H1 (cell line): ENCODE measurements at regions not wholly inside any gene's neighbourhood (a gene's known extent, or its start where the extent isn't known, plus 50 kb on each side); places are given as distances from the start of the nearest gene placed in this dataset.

ENCODE experiments used
- CTCF ChIA-PET: fragments of 300-600 bp; sonication (Branson Sonifier 250); formaldehyde crosslinking; loops from one replicate; lab custom pipeline; 2021; ENCODE audit not compliant: partially characterized antibody; lab: Charles Lee
- POLR2A ChIA-PET: fragments of 300-600 bp; sonication (Branson Sonifier 250); formaldehyde crosslinking; loops from one replicate; lab custom pipeline; 2021; ENCODE audit warnings: inconsistent platforms; ENCODE audit not compliant: partially characterized antibody; lab: Charles Lee
- DNase-seq, 2 experiments: peaks; one replicate each; pipeline versions ENCODE4 v3.0.0 to v3.0.0-alpha.2; 2010 to 2022; ENCODE audit warnings: low spot score in 2 of 2, low read depth in 1 of 2, mixed read lengths in 1 of 2
- FAIRE-seq: peaks from 2 replicates; lab custom pipeline; 2011; peaks lifted over from hg19 to GRCh38; lab: Jason Lieb, UNC
- H2AFZ ChIP-seq: 2 replicates; pipeline ENCODE4 v1.8.1; 2012; ENCODE audit warnings: low read length, inconsistent platforms
- H2AK5ac ChIP-seq: 2 replicates; pipeline ENCODE4 v1.6.1; 2013; ENCODE audit warnings: low read depth, low read length
- H2BK120ac ChIP-seq: replicated peaks from 2 replicates; pipeline ENCODE3; 2013; ENCODE audit warnings: low read depth, low read length, inconsistent platforms
- H2BK12ac ChIP-seq: 2 replicates; pipeline ENCODE4 v1.6.1; 2013; ENCODE audit warnings: low read depth, low read length
- H2BK15ac ChIP-seq: 2 replicates; pipeline ENCODE4 v1.6.1; 2013; ENCODE audit warnings: low read length
- H2BK20ac ChIP-seq: 2 replicates; pipeline ENCODE4 v1.6.1; 2013; ENCODE audit warnings: low read length
- H2BK5ac ChIP-seq: 2 replicates; pipeline ENCODE4 v1.6.1; 2013; ENCODE audit warnings: low read depth, low read length
- H3K14ac ChIP-seq: 2 replicates; pipeline ENCODE4 v1.6.1; 2013; ENCODE audit warnings: inconsistent platforms; ENCODE audit not compliant: insufficient read length
- H3K18ac ChIP-seq: 2 replicates; pipeline ENCODE4 v1.6.1; 2013; ENCODE audit warnings: low read length; ENCODE audit errors: extremely low read depth
- H3K23ac ChIP-seq: 2 replicates; pipeline ENCODE4 v1.6.1; 2013; ENCODE audit warnings: inconsistent platforms; ENCODE audit not compliant: insufficient read length
- H3K23me2 ChIP-seq: 2 replicates; pipeline ENCODE4 v1.6.1; 2013; ENCODE audit warnings: low read depth, low read length
- H3K27ac ChIP-seq: 2 replicates; pipeline ENCODE4 v1.6.1; 2011; ENCODE audit warnings: low read depth, low read length, inconsistent platforms
- H3K27me3 ChIP-seq, 4 experiments: replicated peaks in 1 of 4; 1 replicate in 1 of 4; 2 replicates in 3 of 4; pipeline versions ENCODE4 v1.6.1 to v1.8.1; 2011 to 2013; ENCODE audit warnings: low read length in 3 of 4, mild to moderate bottlenecking in 3 of 4, inconsistent platforms in 2 of 4, mixed read lengths in 2 of 4, moderate library complexity in 1 of 4; ENCODE audit not compliant: control insufficient read depth in 3 of 4, insufficient read depth in 3 of 4; ENCODE audit errors: extremely low read depth in 1 of 4
- H3K36me3 ChIP-seq, 4 experiments: 2 replicates each; pipeline versions ENCODE4 v1.6.1 to v1.8.1; 2011 to 2013; ENCODE audit warnings: mild to moderate bottlenecking in 4 of 4, low read length in 3 of 4, moderate library complexity in 2 of 4, control low read depth in 1 of 4, inconsistent platforms in 1 of 4; ENCODE audit not compliant: insufficient read depth in 4 of 4, control insufficient read depth in 2 of 4
- H3K4ac ChIP-seq: replicated peaks from 2 replicates; pipeline ENCODE3; 2013; ENCODE audit warnings: low read length, low read depth, mixed read lengths, inconsistent platforms; ENCODE audit not compliant: insufficient read length
- H3K4me1 ChIP-seq, 4 experiments: replicated peaks in 1 of 4; 1 replicate in 1 of 4; 2 replicates in 3 of 4; pipeline versions ENCODE4 v1.6.1 to v1.8.1; 2011 to 2013; ENCODE audit warnings: low read length in 3 of 4, inconsistent platforms in 2 of 4, mixed read lengths in 1 of 4; ENCODE audit not compliant: insufficient read depth in 4 of 4, control insufficient read depth in 3 of 4
- H3K4me2 ChIP-seq, 2 experiments: 2 replicates each; pipeline versions ENCODE4 v1.6.1 to v1.8.1; 2011 to 2013; ENCODE audit warnings: low read depth in 2 of 2, low read length in 2 of 2, control low read depth in 1 of 2, inconsistent platforms in 1 of 2, mild to moderate bottlenecking in 1 of 2; ENCODE audit not compliant: insufficient read depth in 1 of 2
- H3K4me3 ChIP-seq, 4 experiments: fragments of 200-600, 300-600 bp in 1 of 4; sonication (generic), shearing (Covaris generic), sonication (Bioruptor Twin) in 1 of 4; 2 replicates each; pipeline versions ENCODE4 v1.5.1 to v1.8.1; 2011 to 2016; ENCODE audit warnings: low read length in 4 of 4, low read depth in 3 of 4, control low read depth in 2 of 4, inconsistent platforms in 2 of 4, mild to moderate bottlenecking in 2 of 4, mixed read lengths in 1 of 4, moderate library complexity in 1 of 4; ENCODE audit not compliant: insufficient read depth in 2 of 4; ENCODE audit errors: extremely low read depth in 1 of 4
- H3K56ac ChIP-seq: replicated peaks from 2 replicates; pipeline ENCODE3; 2013; ENCODE audit warnings: low read depth, mild to moderate bottlenecking, mixed read lengths, low read length, inconsistent platforms; ENCODE audit not compliant: insufficient read length
- H3K79me1 ChIP-seq: 2 replicates; pipeline ENCODE4 v1.6.1; 2013; ENCODE audit warnings: low read depth, low read length, control low read depth
- H3K79me2 ChIP-seq, 2 experiments: 2 replicates each; pipeline versions ENCODE4 v1.6.1 to v1.8.1; 2012 to 2013; ENCODE audit warnings: low read length in 2 of 2, mild to moderate bottlenecking in 2 of 2, inconsistent platforms in 1 of 2; ENCODE audit not compliant: insufficient read depth in 2 of 2, control insufficient read depth in 1 of 2
- H3K9ac ChIP-seq, 4 experiments: replicated peaks in 1 of 4; 1 replicate in 1 of 4; 2 replicates in 3 of 4; pipeline versions ENCODE4 v1.6.1 to v1.8.1; 2011 to 2013; ENCODE audit warnings: low read depth in 3 of 4, low read length in 3 of 4, control low read depth in 2 of 4, mild to moderate bottlenecking in 2 of 4, moderate library complexity in 2 of 4, inconsistent platforms in 1 of 4; ENCODE audit errors: extremely low read depth in 1 of 4
- H3K9me3 ChIP-seq, 2 experiments: 2 replicates each; pipeline versions ENCODE4 v1.6.1 to v1.8.1; 2012 to 2013; ENCODE audit warnings: mild to moderate bottlenecking in 2 of 2, moderate library complexity in 2 of 2, control low read depth in 1 of 2, inconsistent platforms in 1 of 2, low read depth in 1 of 2, low read length in 1 of 2, mixed read lengths in 1 of 2; ENCODE audit not compliant: insufficient read depth in 2 of 2
- H4K20me1 ChIP-seq, 2 experiments: replicated peaks in 1 of 2; 2 replicates each; pipeline versions ENCODE3 to v1.8.1; 2011 to 2013; ENCODE audit warnings: inconsistent platforms in 2 of 2, low read length in 2 of 2, mild to moderate bottlenecking in 1 of 2; ENCODE audit not compliant: insufficient read depth in 2 of 2, control insufficient read depth in 1 of 2
- H4K5ac ChIP-seq: 2 replicates; pipeline ENCODE4 v1.6.1; 2013; ENCODE audit warnings: low read length, low read depth, mixed read lengths, inconsistent platforms; ENCODE audit not compliant: insufficient read length
- H4K8ac ChIP-seq: 2 replicates; pipeline ENCODE4 v1.8.0; 2013; ENCODE audit warnings: mild to moderate bottlenecking, moderate library complexity, low read length, inconsistent platforms; ENCODE audit not compliant: insufficient read depth; ENCODE audit errors: extremely low read depth
- H4K91ac ChIP-seq: replicated peaks from 2 replicates; pipeline ENCODE3; 2013; ENCODE audit warnings: low read length, mixed read lengths, inconsistent platforms; ENCODE audit not compliant: insufficient read length
- WGBS, 2 experiments: shearing (Covaris generic) in 1 of 2; methylation state at CpG; one replicate each; pipeline versions ENCODE4 v1.1.6 to v1.1.7; 2013 to 2015; ENCODE audit warnings: low lambda C conversion rate in 2 of 2, mixed read lengths in 2 of 2, inconsistent platforms in 1 of 2, low coverage in 1 of 2, missing lambda C conversion rate in 1 of 2; ENCODE audit not compliant: insufficient replicate concordance in 2 of 2, insufficient coverage in 1 of 2, insufficient read length in 1 of 2; ENCODE audit errors: extremely low coverage in 1 of 2, missing lambda C conversion rate in 1 of 2; 5-methylcytosine and 5-hydroxymethylcytosine counted together

- 92% methylated on average over 3 of the region's 3 CpGs; no CpG with 5 or more reads in 1 of the 2 experiments for WGBS, 2 experiments
- no peak overlapping the region for H3K18ac ChIP-seq
- ChIA-PET POLR2A (interaction anchor here (0.9 to 1.2 kb wide), 2 partner anchors 29 to 44 kb away, joined by 3 to 4 read pairs; no protein-coding TSS in a partner anchor), CTCF (interaction anchor here (1.2 to 1.5 kb wide), 2 partner anchors 66 to 90 kb away, joined by 3 read pairs; no protein-coding TSS in a partner anchor)
- H3K79me1 ChIP-seq = no peaks in the 10 kb centered on the region
- no peak overlapping the region for H4K91ac ChIP-seq
- no peak overlapping the region for H3K56ac ChIP-seq
- H2BK12ac ChIP-seq = no peak overlapping the region
- no peaks in the 10 kb centered on the region for H4K20me1 ChIP-seq
- H3K4me1 ChIP-seq = peaks cover 0 to 6% (median 1%) of the 10 kb centered on the region in 4 experiments; a peak in 2 of 7 replicates
- no peak overlapping the region for H3K23ac ChIP-seq
- H3K9ac ChIP-seq = no peak overlapping the region
- no peaks in the 10 kb centered on the region for H3K27me3 ChIP-seq
- no peak overlapping the region for H4K8ac ChIP-seq
- no peak overlapping the region for H2BK20ac ChIP-seq
- H3K23me2 ChIP-seq = no peaks in the 10 kb centered on the region
- no peaks in the 10 kb centered on the region for H3K9me3 ChIP-seq
- no peak overlapping the region for H2BK15ac ChIP-seq
- no peak overlapping the region for H4K5ac ChIP-seq
- no peaks in the 10 kb centered on the region for H3K79me2 ChIP-seq
- no peak overlapping the region for H3K4ac ChIP-seq
- H3K14ac ChIP-seq = no peak overlapping the region
- FAIRE-seq (no peak), DNase-seq (no peak)
- no peak overlapping the region for H3K27ac ChIP-seq
- no peak overlapping the region for H2BK120ac ChIP-seq
- no peak overlapping the region for H3K4me3 ChIP-seq
- no peak overlapping the region for H2AK5ac ChIP-seq
- H2BK5ac ChIP-seq = no peak overlapping the region
- no peak overlapping the region for H2AFZ ChIP-seq
- no peaks in the 10 kb centered on the region for H3K36me3 ChIP-seq
- H3K4me2 ChIP-seq = no peak overlapping the region
These were observed 212.6 kb downstream of the ZBBX start for GRCh38 chr3:167167491-167167890.
